GM12878 (cell line): ENCODE measurements at regions not wholly inside any gene's neighbourhood (a gene's known extent, or its start where the extent isn't known, plus 50 kb on each side); places are given as distances from the start of the nearest gene placed in this dataset.

ENCODE experiments used
- ATAC-seq: fragments of 200-7000 bp; cut with Tn5 transposase; 3 replicates; pipeline ENCODE4 v1.9.1; 2020; ENCODE audit warnings: mild to moderate bottlenecking, moderate library complexity
- BruUV-seq: library from RNA; stranded (reverse); fragments of 400-500 nt; replicated peaks from 2 replicates; lab custom pipeline; 2021; lab: Mats Ljungman, UMichigan
- CTCF ChIA-PET: fragments of 300-600 bp; sonication (Branson Sonifier 250); formaldehyde crosslinking; extraction: SDS; loops from one replicate; lab custom pipeline; 2021; ENCODE audit warnings: inconsistent platforms; lab: Yijun Ruan, JAX
- POLR2A ChIA-PET: fragments of 350-600 bp; formaldehyde crosslinking; extraction: SDS; loops from one replicate; lab custom pipeline; 2021; ENCODE audit warnings: inconsistent platforms; lab: Charles Lee
- RAD21 ChIA-PET: fragments of 300-600 bp; sonication (Branson Sonifier 250); formaldehyde crosslinking; loops from one replicate; lab custom pipeline; 2023; ENCODE audit warnings: antibody characterized with exemption; ENCODE audit not compliant: unreplicated experiment; lab: Charles Lee
- SMC1A ChIA-PET: fragments of 300-600 bp; sonication (Branson Sonifier 250); formaldehyde crosslinking; loops from one replicate; lab custom pipeline; 2023; ENCODE audit not compliant: unreplicated experiment, uncharacterized antibody; lab: Charles Lee
- DNase-seq: peaks from one replicate; pipeline ENCODE4 v3.0.0-alpha.2; 2011; ENCODE audit warnings: low read depth, low spot score
- FAIRE-seq: peaks from 3 replicates; lab custom pipeline; 2011; peaks lifted over from hg19 to GRCh38; lab: Jason Lieb, UNC
- H2AFZ ChIP-seq: 2 replicates; pipeline ENCODE4 v1.6.0; 2011; ENCODE audit warnings: low read depth, low read length, control low read depth; ENCODE audit not compliant: control insufficient read depth
- H3K27ac ChIP-seq: 2 replicates; pipeline ENCODE4 v1.5.1; 2011; ENCODE audit warnings: control low read depth; ENCODE audit not compliant: control insufficient read depth, insufficient read depth
- H3K27me3 ChIP-seq, 2 experiments: replicated peaks in 1 of 2; 2 replicates each; pipeline versions ENCODE4 v1.6.0 to v1.6.1; 2011; ENCODE audit warnings: low read length in 1 of 2; ENCODE audit not compliant: control insufficient read depth in 2 of 2, insufficient read depth in 2 of 2
- H3K36me3 ChIP-seq, 2 experiments: 2 replicates each; pipeline ENCODE4 v1.5.1; 2011; ENCODE audit warnings: low read length in 1 of 2; ENCODE audit not compliant: control insufficient read depth in 2 of 2, insufficient read depth in 2 of 2
- H3K4me1 ChIP-seq: 2 replicates; pipeline ENCODE4 v1.6.1; 2011; ENCODE audit warnings: mild to moderate bottlenecking, low read length, moderate library complexity, mixed read lengths; ENCODE audit not compliant: control insufficient read depth, insufficient read depth
- H3K4me2 ChIP-seq: 2 replicates; pipeline ENCODE4 v1.6.0; 2011; ENCODE audit warnings: control low read depth; ENCODE audit not compliant: control insufficient read depth, insufficient read depth
- H3K4me3 ChIP-seq: fragments of 200-600 bp; sonication (generic); 2 replicates; pipeline ENCODE4 v1.5.1; 2016
- H3K79me2 ChIP-seq: 2 replicates; pipeline ENCODE4 v1.6.0; 2011; ENCODE audit warnings: low read length; ENCODE audit not compliant: control insufficient read depth, insufficient read depth
- H3K9ac ChIP-seq: 2 replicates; pipeline ENCODE4 v1.8.0; 2011; ENCODE audit warnings: low read length, control low read depth, mixed read lengths; ENCODE audit not compliant: control insufficient read depth, insufficient read depth
- H3K9me3 ChIP-seq: replicated peaks from 3 replicates; pipeline ENCODE4 v1.5.1; 2011; ENCODE audit warnings: mild to moderate bottlenecking, low read length; ENCODE audit not compliant: control insufficient read depth, insufficient read depth
- H4K20me1 ChIP-seq: 2 replicates; pipeline ENCODE4 v1.6.0; 2011; ENCODE audit not compliant: control insufficient read depth, insufficient read depth
- ETV6 ChIP-seq, 2 experiments: fragments of 450-650 bp in 1 of 2; IDR thresholded peaks in 1 of 2; conservative IDR thresholded peaks in 1 of 2; 2 replicates each; pipeline ENCODE4 v1.6.1; 2014; ENCODE audit warnings: antibody characterized with exemption in 1 of 2, borderline replicate concordance in 1 of 2, low read depth in 1 of 2, mild to moderate bottlenecking in 1 of 2, moderate library complexity in 1 of 2
- IRF5 ChIP-seq: fragments of 450-650 bp; IDR thresholded peaks from 2 replicates; pipeline ENCODE4 v1.6.1; 2017; ENCODE audit warnings: borderline replicate concordance
- KAT2A ChIP-seq: conservative IDR thresholded peaks from 2 replicates; pipeline ENCODE4 v1.6.1; 2011; ENCODE audit warnings: low read depth, low read length; ENCODE audit not compliant: control insufficient read depth
- NFXL1 ChIP-seq: fragments of 450-650 bp; IDR thresholded peaks from 2 replicates; pipeline ENCODE4 v1.6.1; 2017; ENCODE audit warnings: antibody characterized with exemption, mild to moderate bottlenecking, borderline replicate concordance
- PML ChIP-seq: IDR thresholded peaks from 2 replicates; pipeline ENCODE4 v1.6.1; 2012; ENCODE audit warnings: low read length, inconsistent platforms
- RBBP5 ChIP-seq: fragments of 200-600 bp; sonication (generic); conservative IDR thresholded peaks from 2 replicates; pipeline ENCODE4 v1.6.1; 2016
- SMAD5 ChIP-seq: IDR thresholded peaks from 2 replicates; pipeline ENCODE4 v1.6.1; 2016; ENCODE audit warnings: antibody characterized with exemption, low read depth
- TBL1XR1 ChIP-seq: IDR thresholded peaks from 2 replicates; pipeline ENCODE4 v1.6.1; 2012; ENCODE audit warnings: low read depth, low read length, improper control_type of control experiment
- ZNF687 ChIP-seq: fragments of 450-650 bp; IDR thresholded peaks from 2 replicates; pipeline ENCODE4 v1.6.1; 2017; ENCODE audit warnings: mild to moderate bottlenecking, moderate library complexity
- WGBS: methylation state at CpG from one replicate; pipeline ENCODE4 v1.1.6; 2016; ENCODE audit warnings: low lambda C conversion rate; ENCODE audit not compliant: insufficient replicate concordance, insufficient coverage; ENCODE audit errors: missing lambda C conversion rate; 5-methylcytosine and 5-hydroxymethylcytosine counted together
- in situ Hi-C: fragments of 300-500 bp; cut with MboI; formaldehyde crosslinking; loops from 9 replicates; pipeline ENCODE4 v1.14.3; 2018; ENCODE audit warnings: mixed read lengths
- intact Hi-C: fragments of 100-400 bp; cut with micrococcal nuclease; formaldehyde crosslinking; loops from one replicate; pipeline ENCODE4 v1.14.2; 2022; ENCODE audit not compliant: unreplicated experiment

- TF ChIP-seq PML (no peak), SMAD5 (no peak), KAT2A (no peak), IRF5 (no peak), ETV6 (conservative IDR thresholded peaks at IDR 0.05 in 1 of 2, IDR thresholded peaks at IDR 0.05 in 1 of 2; ENCODE audit: borderline replicate concordance in 1 of 2, low read depth in 1 of 2) (no peak)
Observed at GRCh38 chr9:86408121-86408520, 53.9 kb upstream of the TUT7 start (continued).

- Histone ChIP-seq H3K4me3 (no peak overlapping the region), H3K27me3 (no peaks in the 10 kb centered on the region; a peak in 1 of 4 replicates), H3K9ac (no peak overlapping the region), H3K9me3 (no peaks in the 10 kb centered on the region), H4K20me1 (no peaks in the 10 kb centered on the region), H3K4me1 (no peaks in the 10 kb centered on the region), H3K27ac (no peak overlapping the region), H3K79me2 (no peaks in the 10 kb centered on the region), H3K36me3 (no peaks in the 10 kb centered on the region), H2AFZ (no peak overlapping the region), H3K4me2 (no peak overlapping the region)
- TF ChIP-seq RBBP5 (no peak), ZNF687 (no peak), NFXL1 (no peak), TBL1XR1 (no peak)
- BruUV-seq = no TSS peak
- ATAC-seq (peak; percentile 49; the same call in 2 of the 3 replicates), FAIRE-seq (no peak), DNase-seq (no peak)
- CTCF ChIA-PET = interaction anchor here (4.0 kb wide), 1 partner anchor 9 kb away, joined by 38 read pairs; no protein-coding TSS in a partner anchor
- intact Hi-C loops (no loop called here), in situ Hi-C loops (no loop called here)
- RAD21 ChIA-PET = no interaction called here
- 59% methylated on average over 3 of the region's 3 CpGs for WGBS
- POLR2A ChIA-PET = no interaction called here
- SMC1A ChIA-PET = no interaction called here
Observed at GRCh38 chr9:86407022-86407421, 52.8 kb upstream of the TUT7 start.
